ENCODE measurements at regions not wholly inside any gene's neighbourhood (a gene's known extent, or its start where the extent isn't known, plus 50 kb on each side); places are given as distances from the start of the nearest gene placed in this dataset.

GRCh38 chr20:12886618-12887363, 122.0 kb upstream of the SPTLC3 start:
- DNase-seq (ENCODE audit: low spot score), result no peak

GRCh38 chr20:12891643-12892042, 117.1 kb upstream of the SPTLC3 start:
- DNase-seq (ENCODE audit: low spot score), result no peak

GRCh38 chr20:12893019-12893418, 115.8 kb upstream of the SPTLC3 start:
- no peak for DNase-seq (ENCODE audit: low spot score)

GRCh38 chr20:12893653-12894052, 115.1 kb upstream of the SPTLC3 start:
- DNase-seq (ENCODE audit: low spot score), result no peak

GRCh38 chr20:12894089-12894488, 114.7 kb upstream of the SPTLC3 start:
- no peak for DNase-seq (ENCODE audit: low spot score)

GRCh38 chr20:12896180-12896579, 112.6 kb upstream of the SPTLC3 start:
- DNase-seq (ENCODE audit: low spot score), result no peak

GRCh38 chr20:12902992-12903391, 105.8 kb upstream of the SPTLC3 start:
- DNase-seq (ENCODE audit: low spot score), result no peak

GRCh38 chr20:12906361-12906760, 102.4 kb upstream of the SPTLC3 start:
- DNase-seq (ENCODE audit: low spot score), result no peak

- DNase-seq (ENCODE audit: low spot score), result no peak
Measured at GRCh38 chr20:12911372-12911771, 97.4 kb upstream of the SPTLC3 start.

- no peak for DNase-seq (ENCODE audit: low spot score)
Measured at GRCh38 chr20:12913781-12914443, 94.9 kb upstream of the SPTLC3 start.

GRCh38 chr20:12914804-12915203, 94.0 kb upstream of the SPTLC3 start:
- no peak for DNase-seq (ENCODE audit: low spot score)

- DNase-seq (ENCODE audit: low spot score), result no peak
Measured at GRCh38 chr20:12916699-12917098, 92.1 kb upstream of the SPTLC3 start.

GRCh38 chr20:12924126-12924525, 84.6 kb upstream of the SPTLC3 start:
- no peak for DNase-seq (ENCODE audit: low spot score)

- DNase-seq (ENCODE audit: low spot score), result peak; percentile 90
Measured at GRCh38 chr20:12925210-12925755, 83.5 kb upstream of the SPTLC3 start.

- DNase-seq (ENCODE audit: low spot score), result no peak
Measured at GRCh38 chr20:12925863-12926793, 82.6 kb upstream of the SPTLC3 start.

- DNase-seq (ENCODE audit: low spot score), result no peak
Measured at GRCh38 chr20:12927489-12927888, 81.3 kb upstream of the SPTLC3 start.

- DNase-seq (ENCODE audit: low spot score), result no peak
Measured at GRCh38 chr20:12928358-12928754, 80.4 kb upstream of the SPTLC3 start.

- peak; percentile 88 for DNase-seq (ENCODE audit: low spot score)
Measured at GRCh38 chr20:12928755-12929401, 79.9 kb upstream of the SPTLC3 start.

- no peak for DNase-seq (ENCODE audit: low spot score)
Measured at GRCh38 chr20:12936020-12936419, 72.8 kb upstream of the SPTLC3 start.

- no peak for DNase-seq (ENCODE audit: low spot score)
Measured at GRCh38 chr20:12936524-12936923, 72.2 kb upstream of the SPTLC3 start.

GRCh38 chr20:12941025-12941424, 67.7 kb upstream of the SPTLC3 start:
- no peak for DNase-seq (ENCODE audit: low spot score)

- DNase-seq (ENCODE audit: low spot score), result no peak
Measured at GRCh38 chr20:12942123-12942522, 66.6 kb upstream of the SPTLC3 start.

All from H4 (cell line).